Sigmoid colon (tissue), 4 donors: ENCODE measurements at regions not wholly inside any gene's neighbourhood (a gene's known extent, or its start where the extent isn't known, plus 50 kb on each side); places are given as distances from the start of the nearest gene placed in this dataset.

Experiments
- EP300 ChIP-seq, 4 donors: sonication (generic); formaldehyde crosslinking; IDR thresholded peaks; one replicate each; pipeline ENCODE4 v1.6.1; 2017; ENCODE audit warnings: antibody characterized with exemption in 4 of 4
- POLR2A ChIP-seq, 2 donors: fragments of 450-650 bp; IDR thresholded peaks; one replicate each; pipeline ENCODE4 v1.6.1; 2016; ENCODE audit warnings: antibody characterized with exemption in 2 of 2, mild to moderate bottlenecking in 2 of 2, moderate library complexity in 2 of 2
- POLR2AphosphoS5 ChIP-seq, 4 donors: sonication (generic); formaldehyde crosslinking; IDR thresholded peaks; one replicate each; pipeline ENCODE4 v1.6.1; 2017; ENCODE audit warnings: antibody characterized with exemption in 4 of 4
- TF ChIP-seq, protein P1 (sequence below), 4 experiments: fragments of 450-650 bp in 3 of 4; fragments of 200-600 bp in 1 of 4; IDR thresholded peaks; one replicate each; pipeline ENCODE4 v1.5.1; 2016 to 2019; ENCODE audit warnings: antibody characterized with exemption in 4 of 4, mild to moderate bottlenecking in 3 of 4, moderate library complexity in 2 of 4

- TF ChIP-seq, protein P1, sequence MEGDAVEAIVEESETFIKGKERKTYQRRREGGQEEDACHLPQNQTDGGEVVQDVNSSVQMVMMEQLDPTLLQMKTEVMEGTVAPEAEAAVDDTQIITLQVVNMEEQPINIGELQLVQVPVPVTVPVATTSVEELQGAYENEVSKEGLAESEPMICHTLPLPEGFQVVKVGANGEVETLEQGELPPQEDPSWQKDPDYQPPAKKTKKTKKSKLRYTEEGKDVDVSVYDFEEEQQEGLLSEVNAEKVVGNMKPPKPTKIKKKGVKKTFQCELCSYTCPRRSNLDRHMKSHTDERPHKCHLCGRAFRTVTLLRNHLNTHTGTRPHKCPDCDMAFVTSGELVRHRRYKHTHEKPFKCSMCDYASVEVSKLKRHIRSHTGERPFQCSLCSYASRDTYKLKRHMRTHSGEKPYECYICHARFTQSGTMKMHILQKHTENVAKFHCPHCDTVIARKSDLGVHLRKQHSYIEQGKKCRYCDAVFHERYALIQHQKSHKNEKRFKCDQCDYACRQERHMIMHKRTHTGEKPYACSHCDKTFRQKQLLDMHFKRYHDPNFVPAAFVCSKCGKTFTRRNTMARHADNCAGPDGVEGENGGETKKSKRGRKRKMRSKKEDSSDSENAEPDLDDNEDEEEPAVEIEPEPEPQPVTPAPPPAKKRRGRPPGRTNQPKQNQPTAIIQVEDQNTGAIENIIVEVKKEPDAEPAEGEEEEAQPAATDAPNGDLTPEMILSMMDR (IDR thresholded peaks at IDR 0.05), result no peak
- TF ChIP-seq EP300 (IDR thresholded peaks at IDR 0.05) (no peak), POLR2A (IDR thresholded peaks at IDR 0.05) (no peak), POLR2AphosphoS5 (IDR thresholded peaks at IDR 0.05) (no peak)
Observed at GRCh38 chr2:4693266-4693665, 989.9 kb downstream of the DCDC2C start.
